SK-N-SH (cell line): ENCODE measurements at regions not wholly inside any gene's neighbourhood (a gene's known extent, or its start where the extent isn't known, plus 50 kb on each side); places are given as distances from the start of the nearest gene placed in this dataset.

Experiments used
- EP300 ChIP-seq, 2 experiments: IDR thresholded peaks; 2 replicates each; pipeline versions ENCODE4 v1.4.0 to v1.6.1; 2012; ENCODE audit warnings: borderline replicate concordance in 1 of 2, low read depth in 1 of 2, low read length in 1 of 2
- USF2 ChIP-seq: fragments of 150-350 bp; IDR thresholded peaks from 2 replicates; pipeline ENCODE4 v1.6.1; 2017; ENCODE audit warnings: antibody characterized with exemption, low read length, low read depth, borderline replicate concordance
- TF ChIP-seq, protein P1 (sequence below): IDR thresholded peaks from 2 replicates; pipeline ENCODE4 v1.6.1; 2012; ENCODE audit warnings: mild to moderate bottlenecking, low read depth, low read length, moderate library complexity
- TF ChIP-seq, protein P2 (sequence below): fragments of 200-600 bp; sonication (generic); IDR thresholded peaks from 2 replicates; pipeline ENCODE4 v1.6.1; 2017; ENCODE audit warnings: antibody characterized with exemption, mild to moderate bottlenecking, moderate library complexity
- TF ChIP-seq, protein P3 (sequence below): IDR thresholded peaks from 2 replicates; pipeline ENCODE4 v1.4.0; 2012; ENCODE audit warnings: low read depth

GRCh38 chr16:80454802-80455201 is 86.0 kb upstream of the DYNLRB2 start:
- TF ChIP-seq, protein P1, sequence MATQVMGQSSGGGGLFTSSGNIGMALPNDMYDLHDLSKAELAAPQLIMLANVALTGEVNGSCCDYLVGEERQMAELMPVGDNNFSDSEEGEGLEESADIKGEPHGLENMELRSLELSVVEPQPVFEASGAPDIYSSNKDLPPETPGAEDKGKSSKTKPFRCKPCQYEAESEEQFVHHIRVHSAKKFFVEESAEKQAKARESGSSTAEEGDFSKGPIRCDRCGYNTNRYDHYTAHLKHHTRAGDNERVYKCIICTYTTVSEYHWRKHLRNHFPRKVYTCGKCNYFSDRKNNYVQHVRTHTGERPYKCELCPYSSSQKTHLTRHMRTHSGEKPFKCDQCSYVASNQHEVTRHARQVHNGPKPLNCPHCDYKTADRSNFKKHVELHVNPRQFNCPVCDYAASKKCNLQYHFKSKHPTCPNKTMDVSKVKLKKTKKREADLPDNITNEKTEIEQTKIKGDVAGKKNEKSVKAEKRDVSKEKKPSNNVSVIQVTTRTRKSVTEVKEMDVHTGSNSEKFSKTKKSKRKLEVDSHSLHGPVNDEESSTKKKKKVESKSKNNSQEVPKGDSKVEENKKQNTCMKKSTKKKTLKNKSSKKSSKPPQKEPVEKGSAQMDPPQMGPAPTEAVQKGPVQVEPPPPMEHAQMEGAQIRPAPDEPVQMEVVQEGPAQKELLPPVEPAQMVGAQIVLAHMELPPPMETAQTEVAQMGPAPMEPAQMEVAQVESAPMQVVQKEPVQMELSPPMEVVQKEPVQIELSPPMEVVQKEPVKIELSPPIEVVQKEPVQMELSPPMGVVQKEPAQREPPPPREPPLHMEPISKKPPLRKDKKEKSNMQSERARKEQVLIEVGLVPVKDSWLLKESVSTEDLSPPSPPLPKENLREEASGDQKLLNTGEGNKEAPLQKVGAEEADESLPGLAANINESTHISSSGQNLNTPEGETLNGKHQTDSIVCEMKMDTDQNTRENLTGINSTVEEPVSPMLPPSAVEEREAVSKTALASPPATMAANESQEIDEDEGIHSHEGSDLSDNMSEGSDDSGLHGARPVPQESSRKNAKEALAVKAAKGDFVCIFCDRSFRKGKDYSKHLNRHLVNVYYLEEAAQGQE, result no peak
- TF ChIP-seq, protein P2, sequence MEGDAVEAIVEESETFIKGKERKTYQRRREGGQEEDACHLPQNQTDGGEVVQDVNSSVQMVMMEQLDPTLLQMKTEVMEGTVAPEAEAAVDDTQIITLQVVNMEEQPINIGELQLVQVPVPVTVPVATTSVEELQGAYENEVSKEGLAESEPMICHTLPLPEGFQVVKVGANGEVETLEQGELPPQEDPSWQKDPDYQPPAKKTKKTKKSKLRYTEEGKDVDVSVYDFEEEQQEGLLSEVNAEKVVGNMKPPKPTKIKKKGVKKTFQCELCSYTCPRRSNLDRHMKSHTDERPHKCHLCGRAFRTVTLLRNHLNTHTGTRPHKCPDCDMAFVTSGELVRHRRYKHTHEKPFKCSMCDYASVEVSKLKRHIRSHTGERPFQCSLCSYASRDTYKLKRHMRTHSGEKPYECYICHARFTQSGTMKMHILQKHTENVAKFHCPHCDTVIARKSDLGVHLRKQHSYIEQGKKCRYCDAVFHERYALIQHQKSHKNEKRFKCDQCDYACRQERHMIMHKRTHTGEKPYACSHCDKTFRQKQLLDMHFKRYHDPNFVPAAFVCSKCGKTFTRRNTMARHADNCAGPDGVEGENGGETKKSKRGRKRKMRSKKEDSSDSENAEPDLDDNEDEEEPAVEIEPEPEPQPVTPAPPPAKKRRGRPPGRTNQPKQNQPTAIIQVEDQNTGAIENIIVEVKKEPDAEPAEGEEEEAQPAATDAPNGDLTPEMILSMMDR, result no peak
- TF ChIP-seq EP300 (IDR thresholded peaks at IDR 0.05; ENCODE audit: borderline replicate concordance in 1 of 2, low read depth in 1 of 2, low read length in 1 of 2) (no peak), USF2 (no peak)
- TF ChIP-seq, protein P3, sequence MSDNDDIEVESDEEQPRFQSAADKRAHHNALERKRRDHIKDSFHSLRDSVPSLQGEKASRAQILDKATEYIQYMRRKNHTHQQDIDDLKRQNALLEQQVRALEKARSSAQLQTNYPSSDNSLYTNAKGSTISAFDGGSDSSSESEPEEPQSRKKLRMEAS, result no peak
